GM13976 (cell line): ENCODE measurements at regions not wholly inside any gene's neighbourhood (a gene's known extent, or its start where the extent isn't known, plus 50 kb on each side); places are given as distances from the start of the nearest gene placed in this dataset.

Source experiments
- DNase-seq: peaks from one replicate; pipeline ENCODE4 v3.0.0; 2012; ENCODE audit warnings: low spot score
- CTCF ChIP-seq: IDR thresholded peaks from 2 replicates; pipeline ENCODE4 v1.5.1; 2012; ENCODE audit warnings: borderline replicate concordance, mild to moderate bottlenecking; ENCODE audit not compliant: insufficient read depth; ENCODE audit errors: extremely low read depth, missing control alignments, control extremely low read depth
- in situ Hi-C: fragments of 300-500 bp; cut with MboI; formaldehyde crosslinking; loops from one replicate; pipeline ENCODE4 v1.12.0; 2022; ENCODE audit warnings: low sequenced_read_pairs, mixed read lengths, inconsistent platforms; ENCODE audit not compliant: unreplicated experiment

DNA sequence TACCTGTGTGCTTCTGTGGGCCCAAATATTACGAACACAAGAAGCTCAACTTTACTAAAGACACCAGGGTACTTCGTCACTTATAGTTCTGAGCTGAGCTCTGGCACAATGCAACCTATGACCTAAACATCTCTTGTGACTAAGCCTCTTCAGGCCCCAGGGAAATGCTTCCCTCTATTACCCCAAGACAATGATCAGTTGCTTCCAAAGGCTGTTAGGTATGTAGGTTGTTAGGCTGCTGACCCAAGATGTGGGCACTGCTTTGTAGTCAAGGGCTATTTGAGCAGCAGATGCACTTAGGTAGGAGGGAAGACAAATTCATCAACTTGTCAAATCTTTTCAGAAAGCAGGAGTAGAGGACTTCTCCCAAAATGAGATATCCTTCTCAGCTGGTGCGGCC, 640.1 kb downstream of the EPHA4 start:
- no peak for TF ChIP-seq CTCF
- DNase-seq, result no peak
- in situ Hi-C loops, result no loop called here

GRCh38 chr2:220935789-220936321, 636.2 kb downstream of the EPHA4 start:
- DNase-seq, result no peak
- TF ChIP-seq CTCF, result no peak
- in situ Hi-C loops, result no loop called here

- in situ Hi-C loops, result no loop called here
- no peak for TF ChIP-seq CTCF
- DNase-seq, result no peak
Observed at GRCh38 chr2:220936641-220937197, 635.4 kb downstream of the EPHA4 start.

- TF ChIP-seq CTCF, result no peak
- no peak for DNase-seq
- in situ Hi-C loops, result no loop called here
Observed at GRCh38 chr2:220937245-220937644, 634.9 kb downstream of the EPHA4 start.

- no peak for TF ChIP-seq CTCF
- DNase-seq, result no peak
- in situ Hi-C loops, result no loop called here
Observed at GRCh38 chr2:220940646-220941045, 631.5 kb downstream of the EPHA4 start.

GRCh38 chr2:220941683-220942082, 630.4 kb downstream of the EPHA4 start:
- no peak for TF ChIP-seq CTCF
- in situ Hi-C loops, result no loop called here
- DNase-seq, result no peak

- no peak for TF ChIP-seq CTCF
- no peak for DNase-seq
- in situ Hi-C loops, result no loop called here
Observed at GRCh38 chr2:220946552-220946951, 625.6 kb downstream of the EPHA4 start.
